Parathyroid adenoma (tissue), 2 donors: ENCODE measurements at regions not wholly inside any gene's neighbourhood (a gene's known extent, or its start where the extent isn't known, plus 50 kb on each side); places are given as distances from the start of the nearest gene placed in this dataset.

Source experiments
- H2AFZ ChIP-seq: fragments of 300-600 bp; sonication (generic); one replicate; pipeline ENCODE4 v1.7.0; 2017; ENCODE audit warnings: antibody characterized with exemption, mild to moderate bottlenecking
- H3K27ac ChIP-seq: fragments of 300-600 bp; sonication (generic); one replicate; pipeline ENCODE4 v1.7.0; 2017
- H3K27me3 ChIP-seq: fragments of 300-600 bp; sonication (generic); one replicate; pipeline ENCODE4 v1.7.0; 2017; ENCODE audit warnings: low read length; ENCODE audit not compliant: control insufficient read depth, insufficient read depth
- H3K36me3 ChIP-seq: fragments of 300-600 bp; sonication (generic); one replicate; pipeline ENCODE4 v1.7.0; 2017; ENCODE audit warnings: low read length; ENCODE audit not compliant: control insufficient read depth, insufficient read depth
- H3K4me1 ChIP-seq: fragments of 300-600 bp; sonication (generic); one replicate; pipeline ENCODE4 v1.7.0; 2017; ENCODE audit warnings: control low read depth
- H3K4me2 ChIP-seq: fragments of 300-600 bp; sonication (generic); one replicate; pipeline ENCODE4 v1.7.0; 2017; ENCODE audit warnings: low read length
- H3K4me3 ChIP-seq: fragments of 300-600 bp; sonication (generic); one replicate; pipeline ENCODE4 v1.7.0; 2017; ENCODE audit warnings: low read depth, low read length
- H3K79me2 ChIP-seq: fragments of 300-600 bp; sonication (generic); one replicate; pipeline ENCODE4 v1.7.0; 2017; ENCODE audit warnings: control low read depth
- H3K9ac ChIP-seq: fragments of 300-600 bp; sonication (generic); one replicate; pipeline ENCODE4 v1.7.0; 2017; ENCODE audit warnings: mild to moderate bottlenecking
- H3K9me3 ChIP-seq: fragments of 300-600 bp; sonication (generic); one replicate; pipeline ENCODE4 v1.7.0; 2017; ENCODE audit warnings: low read length; ENCODE audit not compliant: control insufficient read depth
- CTCF ChIP-seq: fragments of 300-600 bp; sonication (generic); IDR thresholded peaks from one replicate; pipeline ENCODE4 v1.7.0; 2017; ENCODE audit warnings: antibody characterized with exemption, mild to moderate bottlenecking
- donor health status: primary hyperparathyroidism.

GRCh38 chr16:17696616-17697015, 225.9 kb upstream of the XYLT1 start:
- H3K4me1 ChIP-seq, result peaks cover 7% of the 10 kb centered on the region
- no peak overlapping the region for H3K9ac ChIP-seq
- H3K4me3 ChIP-seq, result no peak overlapping the region
- H3K4me2 ChIP-seq, result no peak overlapping the region
- no peaks in the 10 kb centered on the region for H3K9me3 ChIP-seq
- H3K79me2 ChIP-seq, result no peaks in the 10 kb centered on the region
- TF ChIP-seq CTCF, result no peak
- no peaks in the 10 kb centered on the region for H3K27me3 ChIP-seq
- H3K36me3 ChIP-seq, result no peaks in the 10 kb centered on the region
- H2AFZ ChIP-seq, result no peak overlapping the region
- no peak overlapping the region for H3K27ac ChIP-seq

DNA sequence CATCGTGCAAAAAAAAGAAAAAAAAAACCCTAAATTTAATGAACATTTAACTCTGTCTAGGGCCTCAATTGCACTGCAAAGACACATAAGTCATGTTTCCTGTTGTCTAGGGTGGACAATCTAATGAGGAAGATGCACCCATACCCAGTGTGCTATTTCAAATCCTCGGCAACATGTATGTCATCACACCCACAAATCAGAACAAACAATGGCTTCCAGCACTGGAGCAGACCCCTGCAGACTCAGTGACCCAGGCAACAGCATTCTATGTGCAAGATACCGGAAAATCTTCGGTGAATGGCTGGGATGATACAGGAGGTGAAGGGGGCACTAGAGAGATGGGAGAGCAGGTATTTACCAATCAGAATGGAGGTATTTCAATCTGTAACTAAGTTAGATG, 221.7 kb upstream of the XYLT1 start:
- no peaks in the 10 kb centered on the region for H3K27me3 ChIP-seq
- no peak overlapping the region for H3K4me2 ChIP-seq
- no peak overlapping the region for H3K27ac ChIP-seq
- H3K79me2 ChIP-seq, result no peaks in the 10 kb centered on the region
- no peak overlapping the region for H3K4me3 ChIP-seq
- H2AFZ ChIP-seq, result no peak overlapping the region
- H3K4me1 ChIP-seq, result peaks cover 12% of the 10 kb centered on the region
- H3K36me3 ChIP-seq, result no peaks in the 10 kb centered on the region
- H3K9ac ChIP-seq, result no peak overlapping the region
- TF ChIP-seq CTCF, result no peak
- H3K9me3 ChIP-seq, result no peaks in the 10 kb centered on the region

DNA sequence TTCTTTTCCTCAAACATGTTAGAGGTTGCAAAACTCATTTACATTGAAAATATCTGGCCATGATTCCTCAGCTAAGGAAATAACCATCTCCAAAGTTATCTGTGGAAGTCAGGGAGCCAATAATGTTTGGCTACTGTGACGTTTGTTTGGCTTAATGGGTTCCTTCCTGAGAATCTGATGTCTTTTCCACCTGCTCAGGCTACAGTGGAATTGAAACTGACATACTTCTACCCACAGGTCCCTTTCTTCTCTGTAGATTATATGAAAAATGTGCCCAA, 221.1 kb upstream of the XYLT1 start:
- Histone ChIP-seq H3K4me2 (no peak overlapping the region), H3K27ac (no peak overlapping the region), H3K4me1 (peaks cover 12% of the 10 kb centered on the region), H3K9me3 (no peaks in the 10 kb centered on the region), H3K27me3 (no peaks in the 10 kb centered on the region), H3K4me3 (no peak overlapping the region), H3K9ac (no peak overlapping the region), H2AFZ (peak overlapping the region; percentile 30), H3K36me3 (no peaks in the 10 kb centered on the region), H3K79me2 (no peaks in the 10 kb centered on the region)
- TF ChIP-seq CTCF, result no peak

GRCh38 chr16:17691106-17691898, 220.5 kb upstream of the XYLT1 start:
- peaks cover 12% of the 10 kb centered on the region for H3K4me1 ChIP-seq
- no peaks in the 10 kb centered on the region for H3K9me3 ChIP-seq
- no peak overlapping the region for H3K9ac ChIP-seq
- no peak overlapping the region for H3K4me3 ChIP-seq
- no peak overlapping the region for H3K27ac ChIP-seq
- TF ChIP-seq CTCF, result no peak
- H3K4me2 ChIP-seq, result no peak overlapping the region
- H3K36me3 ChIP-seq, result no peaks in the 10 kb centered on the region
- peak overlapping the region; percentile 30 for H2AFZ ChIP-seq
- no peaks in the 10 kb centered on the region for H3K27me3 ChIP-seq
- no peaks in the 10 kb centered on the region for H3K79me2 ChIP-seq

- H3K4me2 ChIP-seq, result no peak overlapping the region
- H3K79me2 ChIP-seq, result no peaks in the 10 kb centered on the region
- TF ChIP-seq CTCF, result no peak
Observed at GRCh38 chr16:17685447-17685846, 214.7 kb upstream of the XYLT1 start.

More at GRCh38 chr16:17685447-17685846, 214.7 kb upstream of the XYLT1 start:
- Histone ChIP-seq H3K36me3 (no peaks in the 10 kb centered on the region), H3K27ac (no peak overlapping the region), H3K9me3 (peaks cover 1% of the 10 kb centered on the region), H3K4me1 (no peaks in the 10 kb centered on the region), H3K4me3 (no peak overlapping the region), H2AFZ (no peak overlapping the region), H3K9ac (no peak overlapping the region), H3K27me3 (no peaks in the 10 kb centered on the region)
